ENCODE measurements at regions not wholly inside any gene's neighbourhood (a gene's known extent, or its start where the extent isn't known, plus 50 kb on each side); places are given as distances from the start of the nearest gene placed in this dataset.

GRCh38 chr2:120441744-120442471, 96.0 kb downstream of the INHBB start:
- DNase-seq, result no peak

GRCh38 chr2:120442541-120442922, 96.6 kb downstream of the INHBB start:
- no peak for DNase-seq

- DNase-seq, result no peak
Measured at GRCh38 chr2:120442923-120443571, 97.1 kb downstream of the INHBB start.

- no peak for DNase-seq
Measured at GRCh38 chr2:120443946-120444345, 98.0 kb downstream of the INHBB start.

- DNase-seq, result no peak
Measured at GRCh38 chr2:120444691-120445240, 98.8 kb downstream of the INHBB start.

- no peak for DNase-seq
Measured at GRCh38 chr2:120445449-120446143, 99.7 kb downstream of the INHBB start.

- no peak for DNase-seq
Measured at GRCh38 chr2:120446236-120447126, 100.5 kb downstream of the INHBB start.

GRCh38 chr2:120447127-120447785, 101.3 kb downstream of the INHBB start:
- DNase-seq, result no peak

GRCh38 chr2:120448436-120448835, 102.5 kb downstream of the INHBB start:
- no peak for DNase-seq

GRCh38 chr2:120448961-120449810, 103.2 kb downstream of the INHBB start:
- no peak for DNase-seq

- no peak for DNase-seq
Measured at GRCh38 chr2:120450196-120450820, 104.4 kb downstream of the INHBB start.

- no peak for DNase-seq
Measured at GRCh38 chr2:120451334-120451733, 105.4 kb downstream of the INHBB start.

GRCh38 chr2:120452131-120452530, 106.2 kb downstream of the INHBB start:
- no peak for DNase-seq

GRCh38 chr2:120452945-120453634, 107.2 kb downstream of the INHBB start:
- no peak for DNase-seq

- DNase-seq, result no peak
Measured at GRCh38 chr2:120453635-120453998, 107.7 kb downstream of the INHBB start.

GRCh38 chr2:120454654-120455385, 108.9 kb downstream of the INHBB start:
- no peak for DNase-seq

GRCh38 chr2:120455390-120455789, 109.5 kb downstream of the INHBB start:
- no peak for DNase-seq

- DNase-seq, result no peak
Measured at GRCh38 chr2:120456867-120457266, 110.9 kb downstream of the INHBB start.

GRCh38 chr2:120460511-120460910, 114.6 kb downstream of the INHBB start:
- no peak for DNase-seq
